Activated CD8-positive, alpha-beta T cell treated with anti-CD3 and anti-CD28 coated beads, Interleukin-2, amount 10 ng/mL, durations not matched to agents 7 days and 5 days (primary cell): ENCODE measurements at regions not wholly inside any gene's neighbourhood (a gene's known extent, or its start where the extent isn't known, plus 50 kb on each side); places are given as distances from the start of the nearest gene placed in this dataset.
"Not testable (repeated sequence)": the region's sequence is repeated elsewhere in the genome, so short reads cannot be mapped to it uniquely, and the experiment has no call there.

Source experiments
- ATAC-seq: fragments of 150-1000 bp; cut with Tn5 transposase; one replicate; pipeline ENCODE4 v1.10.0; 2021; ENCODE audit warnings: moderate library complexity
- CTCF ChIA-PET: fragments of 350-600 bp; sonication (Branson Sonifier 250); formaldehyde crosslinking; loops from one replicate; lab custom pipeline; 2021; ENCODE audit warnings: antibody characterized with exemption; lab: Charles Lee
- POLR2A ChIA-PET: fragments of 350-600 bp; sonication (Branson Sonifier 250); formaldehyde crosslinking; loops from one replicate; lab custom pipeline; 2021; ENCODE audit warnings: antibody characterized with exemption; lab: Charles Lee
- DNase-seq: peaks from one replicate; pipeline ENCODE4 v3.0.0-alpha.2; 2020
- H3K27ac Mint-ChIP-seq: one replicate; pipeline ENCODE4 v1.8.0; 2021; ENCODE audit warnings: mild to moderate bottlenecking, mixed read lengths
- H3K27me3 Mint-ChIP-seq: one replicate; pipeline ENCODE4 v1.8.0; 2021; ENCODE audit warnings: low read depth, mixed read lengths
- H3K36me3 Mint-ChIP-seq: one replicate; pipeline ENCODE4 v1.8.0; 2021; ENCODE audit warnings: low read depth, mixed read lengths
- H3K4me1 Mint-ChIP-seq: one replicate; pipeline ENCODE4 v1.8.0; 2021; ENCODE audit warnings: low read depth, mixed read lengths
- H3K4me3 Mint-ChIP-seq: one replicate; pipeline ENCODE4 v1.8.0; 2021; ENCODE audit warnings: mild to moderate bottlenecking, mixed read lengths
- H3K9me3 Mint-ChIP-seq: one replicate; pipeline ENCODE4 v1.8.0; 2022; ENCODE audit warnings: mixed read lengths; ENCODE audit not compliant: insufficient read depth

GRCh38 chr10:65172249-65172648 is 1651.0 kb downstream of the REEP3 start:
- Mint-ChIP-seq H3K27me3 (no peaks in the 10 kb centered on the region), H3K9me3 (peaks cover 13% of the 10 kb centered on the region), H3K27ac (no peak overlapping the region), H3K4me3 (no peak overlapping the region), H3K36me3 (no peaks in the 10 kb centered on the region), H3K4me1 (no peaks in the 10 kb centered on the region)
- ChIA-PET CTCF (no interaction called here), POLR2A (no interaction called here)
- ATAC-seq, result no peak
- no peak for DNase-seq

GRCh38 chr10:65176994-65177393 is 1655.8 kb downstream of the REEP3 start:
- Mint-ChIP-seq H3K27me3 (no peaks in the 10 kb centered on the region), H3K9me3 (peaks cover 32% of the 10 kb centered on the region), H3K27ac (no peak overlapping the region), H3K4me3 (no peak overlapping the region), H3K4me1 (no peaks in the 10 kb centered on the region), H3K36me3 (no peaks in the 10 kb centered on the region)
- CTCF ChIA-PET, result no interaction called here
- DNase-seq (no peak), ATAC-seq (no peak)
- POLR2A ChIA-PET, result no interaction called here

- H3K36me3 Mint-ChIP-seq, result no peaks in the 10 kb centered on the region
- H3K4me3 Mint-ChIP-seq, result no peak overlapping the region
- H3K27ac Mint-ChIP-seq, result no peak overlapping the region
- ChIA-PET CTCF (no interaction called here), POLR2A (no interaction called here)
- no peak for DNase-seq
- H3K4me1 Mint-ChIP-seq, result no peaks in the 10 kb centered on the region
- H3K9me3 Mint-ChIP-seq, result peaks cover 20% of the 10 kb centered on the region
- no peaks in the 10 kb centered on the region for H3K27me3 Mint-ChIP-seq
- ATAC-seq, result no peak
Measured at GRCh38 chr10:65183236-65183635, 1662.0 kb downstream of the REEP3 start.

- DNase-seq, H3K27me3 Mint-ChIP-seq, ATAC-seq, H3K36me3 Mint-ChIP-seq, H3K27ac Mint-ChIP-seq, CTCF ChIA-PET, H3K9me3 Mint-ChIP-seq, H3K4me3 Mint-ChIP-seq, POLR2A ChIA-PET, H3K4me1 Mint-ChIP-seq: not testable (repeated sequence)
Measured at GRCh38 chr10:65186668-65187067, 1665.5 kb downstream of the REEP3 start.

- DNase-seq, result no peak
- POLR2A ChIA-PET, result no interaction called here
- no peaks in the 10 kb centered on the region for H3K4me1 Mint-ChIP-seq
- H3K4me3 Mint-ChIP-seq, result no peak overlapping the region
- no peak overlapping the region for H3K27ac Mint-ChIP-seq
- CTCF ChIA-PET, result no interaction called here
- peaks cover 10% of the 10 kb centered on the region for H3K9me3 Mint-ChIP-seq
- H3K27me3 Mint-ChIP-seq, result no peaks in the 10 kb centered on the region
- ATAC-seq, result no peak
- no peaks in the 10 kb centered on the region for H3K36me3 Mint-ChIP-seq
Measured at GRCh38 chr10:65194126-65194525, 1672.9 kb downstream of the REEP3 start.

GRCh38 chr10:65194555-65194954 is 1673.4 kb downstream of the REEP3 start:
- ATAC-seq, result no peak
- ChIA-PET POLR2A (no interaction called here), CTCF (no interaction called here)
- DNase-seq, result no peak
- H3K27ac Mint-ChIP-seq, result no peak overlapping the region
- H3K27me3 Mint-ChIP-seq, result no peaks in the 10 kb centered on the region
- H3K9me3 Mint-ChIP-seq, result peaks cover 10% of the 10 kb centered on the region
- no peaks in the 10 kb centered on the region for H3K36me3 Mint-ChIP-seq
- no peaks in the 10 kb centered on the region for H3K4me1 Mint-ChIP-seq
- no peak overlapping the region for H3K4me3 Mint-ChIP-seq

- DNase-seq, result no peak
- H3K4me3 Mint-ChIP-seq, result no peak overlapping the region
- no peak for ATAC-seq
- ChIA-PET POLR2A (no interaction called here), CTCF (no interaction called here)
- no peak overlapping the region for H3K27ac Mint-ChIP-seq
- H3K9me3 Mint-ChIP-seq, result peaks cover 7% of the 10 kb centered on the region
- H3K27me3 Mint-ChIP-seq, result no peaks in the 10 kb centered on the region
- no peaks in the 10 kb centered on the region for H3K36me3 Mint-ChIP-seq
- H3K4me1 Mint-ChIP-seq, result no peaks in the 10 kb centered on the region
Measured at GRCh38 chr10:65196111-65196510, 1674.9 kb downstream of the REEP3 start.

- Mint-ChIP-seq H3K4me3 (no peak overlapping the region), H3K27me3 (no peaks in the 10 kb centered on the region), H3K27ac (no peak overlapping the region), H3K4me1 (no peaks in the 10 kb centered on the region), H3K36me3 (no peaks in the 10 kb centered on the region), H3K9me3 (peaks cover 1% of the 10 kb centered on the region)
- ChIA-PET CTCF (no interaction called here), POLR2A (no interaction called here)
- ATAC-seq (no peak), DNase-seq (no peak)
Measured at GRCh38 chr10:65197935-65198334, 1676.7 kb downstream of the REEP3 start.

GRCh38 chr10:65201491-65201890 is 1680.3 kb downstream of the REEP3 start:
- ATAC-seq (no peak), DNase-seq (no peak)
- H3K9me3 Mint-ChIP-seq, result no peaks in the 10 kb centered on the region
- no peaks in the 10 kb centered on the region for H3K27me3 Mint-ChIP-seq
- H3K4me3 Mint-ChIP-seq, result no peak overlapping the region
- no peaks in the 10 kb centered on the region for H3K36me3 Mint-ChIP-seq
- H3K27ac Mint-ChIP-seq, result no peak overlapping the region
- ChIA-PET POLR2A (no interaction called here), CTCF (no interaction called here)
- H3K4me1 Mint-ChIP-seq, result no peaks in the 10 kb centered on the region

GRCh38 chr10:65204999-65205398 is 1683.8 kb downstream of the REEP3 start:
- DNase-seq, result no peak
- Mint-ChIP-seq H3K4me1 (no peaks in the 10 kb centered on the region), H3K4me3 (no peak overlapping the region), H3K27ac (no peak overlapping the region), H3K36me3 (no peaks in the 10 kb centered on the region), H3K27me3 (no peaks in the 10 kb centered on the region), H3K9me3 (no peaks in the 10 kb centered on the region)
- ATAC-seq, result no peak
- CTCF ChIA-PET, result no interaction called here
- POLR2A ChIA-PET, result no interaction called here

- no peak for DNase-seq
- ChIA-PET POLR2A (no interaction called here), CTCF (no interaction called here)
- no peak for ATAC-seq
- Mint-ChIP-seq H3K36me3 (no peaks in the 10 kb centered on the region), H3K27ac (no peak overlapping the region), H3K9me3 (peaks cover 8% of the 10 kb centered on the region), H3K4me3 (no peak overlapping the region), H3K27me3 (no peaks in the 10 kb centered on the region), H3K4me1 (no peaks in the 10 kb centered on the region)
Measured at GRCh38 chr10:65213170-65213569, 1692.0 kb downstream of the REEP3 start.

- CTCF ChIA-PET, result no interaction called here
- no peak overlapping the region for H3K27ac Mint-ChIP-seq
- ATAC-seq (no peak), DNase-seq (no peak)
- no peaks in the 10 kb centered on the region for H3K36me3 Mint-ChIP-seq
- H3K27me3 Mint-ChIP-seq, result no peaks in the 10 kb centered on the region
- POLR2A ChIA-PET, result no interaction called here
- peaks cover 16% of the 10 kb centered on the region for H3K9me3 Mint-ChIP-seq
- no peaks in the 10 kb centered on the region for H3K4me1 Mint-ChIP-seq
- no peak overlapping the region for H3K4me3 Mint-ChIP-seq
Measured at GRCh38 chr10:65219444-65219843, 1698.2 kb downstream of the REEP3 start.

- Mint-ChIP-seq H3K4me1 (no peaks in the 10 kb centered on the region), H3K36me3 (no peaks in the 10 kb centered on the region), H3K27me3 (no peaks in the 10 kb centered on the region), H3K9me3 (peaks cover 16% of the 10 kb centered on the region), H3K27ac (no peak overlapping the region), H3K4me3 (no peak overlapping the region)
- ChIA-PET POLR2A (interaction anchor here (0.6 kb wide), 1 partner anchor 642 kb away, joined by 3 read pairs; no protein-coding TSS in a partner anchor), CTCF (no interaction called here)
- ATAC-seq (no peak), DNase-seq (no peak)
Measured at GRCh38 chr10:65231148-65231547, 1694.7 kb upstream of the LRRTM3 start.
